Ovary (tissue), 3 donors: ENCODE measurements at regions not wholly inside any gene's neighbourhood (a gene's known extent, or its start where the extent isn't known, plus 50 kb on each side); places are given as distances from the start of the nearest gene placed in this dataset.

Source experiments
- CTCF ChIP-seq, 3 donors: fragments of 450-650 bp in 2 of 3; fragments of 200-600 bp in 1 of 3; IDR thresholded peaks; one replicate each; pipeline versions ENCODE4 v1.5.1 to v1.8.0; 2016 to 2022; ENCODE audit warnings: antibody characterized with exemption in 3 of 3, mild to moderate bottlenecking in 1 of 3
- POLR2A ChIP-seq: fragments of 450-650 bp; IDR thresholded peaks from one replicate; pipeline ENCODE4 v1.6.1; 2017; ENCODE audit warnings: antibody characterized with exemption, mild to moderate bottlenecking, moderate library complexity
- donor health status: DM: no; HTN: no; CAD: no.

GRCh38 chr7:70944516-70944915 is 187.4 kb upstream of the GALNT17 start:
- TF ChIP-seq CTCF (IDR thresholded peaks at IDR 0.05) (no peak), POLR2A (no peak)
